ENCODE measurements at regions not wholly inside any gene's neighbourhood (a gene's known extent, or its start where the extent isn't known, plus 50 kb on each side); places are given as distances from the start of the nearest gene placed in this dataset.
"Not testable (repeated sequence)": the region's sequence is repeated elsewhere in the genome, so short reads cannot be mapped to it uniquely, and the experiment has no call there.

GRCh38 chr11:33527738-33528137 lies 172.9 kb downstream of the C11orf91 start:
- not testable (repeated sequence) for TF ChIP-seq CTCF (conservative IDR thresholded peaks at IDR 0.05; ENCODE audit: low read depth, low read length); EZH2 (IDR thresholded peaks at IDR 0.05; ENCODE audit: borderline replicate concordance, low read depth, low read length, poor library complexity, severe bottlenecking)

Data from A673 (cell line).